HG02678 (cell line): ENCODE measurements at regions not wholly inside any gene's neighbourhood (a gene's known extent, or its start where the extent isn't known, plus 50 kb on each side); places are given as distances from the start of the nearest gene placed in this dataset.
"Not testable (repeated sequence)": the region's sequence is repeated elsewhere in the genome, so short reads cannot be mapped to it uniquely, and the experiment has no call there.

ENCODE experiments used
- ATAC-seq: cut with Tn5 transposase; IDR thresholded peaks from one replicate; pipeline ENCODE4 v1.9.1; 2021; ENCODE audit warnings: mild to moderate bottlenecking, moderate library complexity; ENCODE audit not compliant: unreplicated experiment

DNA sequence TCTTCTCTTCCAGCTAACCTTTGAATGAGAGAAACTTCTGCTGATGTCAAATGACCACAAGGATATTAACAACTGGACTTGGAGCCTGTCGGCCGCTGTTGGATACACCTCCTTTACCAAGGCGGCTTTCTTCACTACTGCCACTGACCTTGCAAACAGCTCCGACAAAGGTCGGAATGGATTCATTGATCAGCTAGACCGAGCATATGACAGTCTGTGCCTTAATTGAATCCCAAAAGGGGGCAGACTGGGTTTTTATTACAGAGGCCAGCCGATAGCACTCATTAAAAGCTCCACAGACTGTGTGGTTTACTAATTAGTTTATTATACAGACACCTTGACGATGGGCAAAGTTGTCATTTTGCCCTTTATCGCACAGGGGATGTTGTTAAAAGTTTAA lies 394.5 kb downstream of the RERGL start:
- no peak for ATAC-seq

DNA sequence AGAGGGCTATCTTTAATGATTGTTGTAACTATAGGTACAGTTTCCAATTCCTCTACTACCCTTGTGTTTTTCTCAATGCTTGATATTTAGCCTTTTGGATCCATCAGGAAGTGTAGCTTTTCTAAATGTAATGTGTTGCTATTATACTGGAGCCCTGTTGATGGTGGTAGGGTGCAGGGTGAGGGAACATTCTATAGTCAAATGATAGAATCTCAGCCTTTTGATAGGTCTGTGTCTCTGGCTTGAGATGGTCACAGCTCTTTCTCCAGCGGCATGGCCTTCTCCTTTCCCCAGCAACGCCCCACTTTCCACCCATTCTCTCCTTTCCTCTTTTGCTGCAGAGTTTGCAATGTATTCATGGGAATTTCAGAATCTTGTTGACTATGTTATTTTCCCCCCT lies 398.6 kb downstream of the RERGL start:
- no peak for ATAC-seq

GRCh38 chr12:17680220-17680619 lies 409.8 kb downstream of the RERGL start:
- no peak for ATAC-seq

DNA sequence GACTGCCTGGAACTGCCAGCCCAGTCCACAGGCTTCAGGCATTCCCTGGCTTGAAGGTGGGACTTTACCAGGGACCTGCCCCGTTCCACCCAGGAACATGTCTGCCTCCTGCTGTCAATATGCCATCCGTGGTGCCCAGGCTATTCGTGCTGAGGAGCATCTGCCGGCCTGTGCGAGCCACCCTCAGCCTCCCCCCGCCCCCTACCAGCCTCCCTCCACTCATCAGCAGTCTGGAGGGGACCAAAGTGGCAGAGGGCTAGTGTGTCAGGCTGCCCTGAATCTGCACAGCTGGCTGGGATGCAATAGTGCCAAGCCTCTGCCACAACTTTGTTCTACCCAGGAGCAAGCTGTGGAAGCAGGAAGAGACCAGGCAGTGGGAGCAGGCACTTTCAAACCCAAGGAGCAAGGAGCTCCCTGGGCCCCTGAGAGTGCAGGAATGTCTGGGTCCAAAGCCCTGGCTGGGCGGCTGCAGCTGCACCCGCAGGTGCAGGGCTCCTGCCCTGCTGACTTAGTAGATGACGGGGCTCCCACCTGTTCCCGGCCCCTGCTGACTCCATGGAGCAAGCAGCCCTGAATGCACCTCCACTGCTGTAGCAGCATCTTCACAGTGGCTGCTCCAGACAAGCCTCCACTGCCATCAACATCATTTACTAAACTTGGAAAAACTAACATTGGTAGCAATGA lies 423.2 kb downstream of the RERGL start:
- no peak for ATAC-seq

DNA sequence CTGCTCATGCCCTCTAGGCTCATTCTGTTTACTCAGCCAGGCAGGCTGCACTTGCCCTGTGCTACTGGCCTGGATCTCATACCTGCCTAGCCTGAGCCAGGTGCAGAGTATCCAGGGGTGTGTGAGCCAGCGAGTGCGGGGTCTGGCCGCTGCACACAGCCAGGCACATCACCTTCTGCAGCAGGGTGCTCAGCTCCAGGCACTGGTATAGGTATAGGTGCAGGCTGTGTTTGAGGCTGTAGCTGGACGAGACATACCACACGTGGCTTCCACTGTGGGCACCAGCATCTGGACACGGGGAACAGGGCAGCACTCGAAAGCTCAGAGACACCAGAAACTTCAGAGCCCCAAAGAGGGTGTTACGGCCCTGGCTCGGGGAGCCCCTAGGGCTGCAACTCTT lies 424.2 kb downstream of the RERGL start:
- ATAC-seq = no peak

- no peak for ATAC-seq
These were observed 428.7 kb downstream of the RERGL start for GRCh38 chr12:17661250-17661649.

DNA sequence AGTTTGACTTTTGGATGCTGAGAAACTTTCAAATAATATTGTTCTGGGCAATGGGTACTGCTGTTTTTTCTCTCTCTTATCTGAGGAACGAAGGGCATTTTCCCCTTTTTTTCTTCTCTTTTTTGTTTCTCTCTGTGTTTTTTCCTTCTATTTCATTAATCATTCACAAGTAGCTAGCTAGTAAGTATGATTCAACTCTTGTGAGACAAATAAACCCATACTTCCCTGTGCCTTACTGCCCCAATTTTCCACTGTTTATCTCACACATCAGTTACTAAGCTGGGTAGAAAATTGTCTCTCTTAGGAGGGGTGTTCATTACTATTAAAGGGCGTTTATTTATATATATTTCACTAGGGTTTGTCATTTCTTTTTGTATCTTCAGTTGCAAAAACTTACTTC lies 437.6 kb downstream of the RERGL start:
- ATAC-seq = no peak

DNA sequence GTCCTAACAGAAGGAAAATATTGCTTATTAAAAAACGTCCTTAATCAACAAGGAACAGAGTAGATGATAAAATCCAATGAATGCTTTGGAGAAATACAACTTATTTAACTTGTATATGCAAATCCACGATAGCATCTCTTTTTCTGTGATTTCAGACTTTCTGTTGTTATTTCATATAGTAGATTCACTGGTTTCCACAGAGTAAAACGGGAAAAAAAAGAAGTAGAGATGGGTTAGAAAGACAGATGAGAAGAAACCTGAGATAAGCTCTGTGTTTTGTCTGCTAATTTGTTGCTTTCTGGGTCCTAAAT lies 447.7 kb downstream of the RERGL start:
- no peak for ATAC-seq

DNA sequence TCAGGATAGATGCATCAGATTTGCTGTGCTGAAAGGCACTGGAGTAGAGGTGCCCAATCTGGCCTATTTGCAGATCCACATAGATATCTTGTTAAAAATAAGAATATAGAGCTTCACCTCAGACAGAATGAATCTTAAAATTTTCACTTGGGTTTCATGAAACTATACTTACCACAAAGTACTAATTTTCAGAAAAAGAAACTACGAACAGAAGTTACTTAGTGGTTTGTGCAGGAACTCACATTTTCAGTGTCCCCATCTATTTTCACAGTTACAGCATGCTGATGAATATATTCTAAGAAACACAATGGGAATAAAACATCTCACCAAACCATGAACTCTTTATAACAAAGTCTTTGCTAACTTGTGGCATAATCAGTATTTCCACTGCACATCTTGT lies 449.4 kb downstream of the RERGL start:
- no peak for ATAC-seq

DNA sequence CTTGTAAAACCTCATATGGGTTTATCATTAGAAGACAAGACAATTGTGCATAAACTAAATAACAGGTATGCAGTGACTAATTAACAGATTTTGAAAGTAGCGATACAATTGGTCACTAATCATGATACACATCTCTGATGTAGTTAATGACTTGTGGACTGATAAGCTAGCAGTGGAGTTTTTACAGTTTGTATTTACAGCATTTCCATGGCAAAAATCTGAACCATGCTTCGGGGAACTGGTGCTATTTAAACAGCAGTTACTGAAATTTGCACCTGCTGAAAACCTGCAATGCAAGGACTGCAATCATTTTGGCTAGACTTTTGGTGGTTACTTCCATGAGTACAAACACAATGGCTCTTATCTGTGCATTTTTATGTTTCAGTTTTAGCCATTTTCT lies 471.2 kb downstream of the RERGL start:
- no peak for ATAC-seq

- no peak for ATAC-seq
These were observed 480.3 kb downstream of the RERGL start for GRCh38 chr12:17609701-17610100.

DNA sequence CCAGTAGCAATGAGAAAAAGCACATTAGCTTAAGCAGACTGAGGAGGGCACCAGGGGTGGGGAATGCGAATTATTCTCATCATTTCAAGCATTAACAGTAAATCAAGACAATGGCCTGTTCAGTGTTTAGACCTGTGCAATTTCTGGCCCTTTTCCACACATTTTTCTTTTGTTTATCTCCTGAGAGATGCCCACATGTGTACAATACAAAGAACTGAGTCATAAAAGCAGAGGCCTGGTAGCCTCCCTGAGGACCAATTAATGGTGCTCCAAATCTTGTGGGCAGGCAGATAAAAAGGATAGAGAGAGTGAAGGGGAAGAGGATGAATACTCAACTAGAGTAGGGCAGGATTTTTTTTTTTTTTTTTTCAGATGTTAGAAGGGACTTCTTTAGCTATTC lies 480.8 kb downstream of the RERGL start:
- no peak for ATAC-seq

DNA sequence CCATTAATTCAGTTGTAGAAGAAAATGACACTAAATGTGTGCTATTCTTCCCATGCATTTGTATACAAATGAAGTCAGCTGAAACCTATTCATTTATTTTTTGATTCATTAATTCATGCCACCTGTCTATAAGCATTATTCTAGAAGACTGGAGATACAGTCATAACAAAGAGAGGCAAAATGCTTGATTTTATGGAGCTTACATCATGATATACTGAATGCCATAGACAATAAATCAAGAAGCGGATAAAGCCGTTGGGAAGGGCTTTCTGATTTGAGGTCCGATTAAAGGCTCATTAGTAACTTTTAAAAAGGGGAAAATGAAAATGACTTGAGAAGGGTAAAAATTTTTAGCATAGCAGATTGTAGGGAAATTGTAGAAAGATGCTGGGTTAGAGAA lies 494.9 kb downstream of the RERGL start:
- ATAC-seq = no peak

DNA sequence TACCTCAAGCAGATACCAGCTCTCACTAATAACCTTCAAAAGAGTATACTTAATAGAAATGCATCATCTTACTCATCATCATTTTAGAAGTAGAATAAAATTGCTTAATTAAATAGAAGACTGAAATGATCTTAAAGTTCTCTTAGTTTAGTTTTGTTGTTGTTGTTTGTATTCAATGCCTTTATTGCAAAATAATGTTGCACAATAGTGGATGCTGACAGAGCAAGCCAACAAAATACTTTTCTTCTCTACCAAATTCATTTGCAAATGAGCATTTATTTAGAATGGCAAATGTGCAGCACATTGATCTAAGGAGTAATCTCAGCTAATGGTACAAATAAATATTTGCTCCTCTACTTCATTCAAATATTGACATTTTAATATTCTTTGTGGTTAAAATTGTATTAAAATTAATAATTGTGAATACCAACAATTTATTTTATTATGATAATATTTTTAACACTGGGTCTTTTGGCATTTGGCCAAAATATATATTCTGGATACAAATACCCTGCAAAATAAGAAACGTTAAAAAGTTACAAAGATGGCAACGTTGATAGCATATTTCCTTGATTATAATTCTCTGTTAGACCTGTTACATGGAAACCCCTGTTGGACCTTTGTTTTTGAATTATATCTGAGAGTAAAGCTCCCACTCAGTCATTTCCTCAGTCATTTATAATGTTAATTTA lies 496.1 kb downstream of the RERGL start:
- no peak for ATAC-seq

- ATAC-seq = no peak
These were observed 497.5 kb downstream of the RERGL start for GRCh38 chr12:17592472-17592871.

- ATAC-seq = no peak
These were observed 498.9 kb downstream of the RERGL start for GRCh38 chr12:17591005-17591681.

DNA sequence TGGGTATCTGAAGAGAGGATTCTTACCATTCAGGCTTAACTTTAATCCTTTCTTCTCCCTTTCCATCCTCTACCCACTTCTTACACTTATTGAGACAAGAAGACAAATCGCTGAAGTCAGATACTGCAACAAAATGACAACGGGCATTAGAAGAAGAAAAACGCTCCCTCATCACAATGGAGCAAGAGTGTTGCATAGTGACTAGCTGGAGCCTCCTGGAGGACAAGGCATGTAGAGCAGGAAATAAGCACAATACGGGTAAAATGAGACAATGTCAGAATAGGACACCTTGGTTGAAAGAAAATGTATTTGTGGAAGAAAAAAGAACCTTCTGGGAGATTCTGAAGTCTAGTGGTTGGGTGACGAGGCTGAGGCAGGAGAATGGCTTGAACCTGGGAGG lies 501.0 kb downstream of the RERGL start:
- ATAC-seq = no peak

GRCh38 chr12:17579205-17580026 lies 510.6 kb downstream of the RERGL start:
- ATAC-seq = no peak

GRCh38 chr12:17577405-17577804 lies 512.6 kb downstream of the RERGL start:
- no peak for ATAC-seq

GRCh38 chr12:17572250-17572649 lies 517.7 kb downstream of the RERGL start:
- no peak for ATAC-seq

- ATAC-seq = no peak
These were observed 518.9 kb downstream of the RERGL start for GRCh38 chr12:17571047-17571446.

DNA sequence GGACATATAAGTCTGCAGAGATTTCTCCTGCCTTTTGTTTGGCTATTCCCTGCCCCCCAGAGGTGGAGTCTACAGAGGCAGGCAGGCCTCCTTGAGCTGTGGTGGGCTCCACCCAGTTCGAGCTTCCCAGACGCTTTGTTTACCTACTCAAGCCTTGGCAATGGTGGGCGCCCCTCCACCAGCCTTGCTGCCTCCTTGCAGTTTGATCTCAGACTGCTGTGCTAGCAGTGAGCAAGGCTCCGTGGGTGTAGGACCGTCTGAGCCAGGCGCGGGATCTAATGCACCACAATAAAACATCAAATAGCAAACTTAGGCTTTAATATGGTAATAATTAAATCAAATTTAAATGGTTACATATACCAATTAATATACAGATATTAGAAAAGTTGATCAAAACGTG lies 525.4 kb downstream of the RERGL start:
- ATAC-seq = not testable (repeated sequence)
